GM18867 (cell line): ENCODE measurements at regions not wholly inside any gene's neighbourhood (a gene's known extent, or its start where the extent isn't known, plus 50 kb on each side); places are given as distances from the start of the nearest gene placed in this dataset.
"Not testable (repeated sequence)": the region's sequence is repeated elsewhere in the genome, so short reads cannot be mapped to it uniquely, and the experiment has no call there.

Experiments used
- ATAC-seq: cut with Tn5 transposase; IDR thresholded peaks from one replicate; pipeline ENCODE4 v1.9.1; 2021; ENCODE audit warnings: mild to moderate bottlenecking, moderate library complexity; ENCODE audit not compliant: unreplicated experiment

GRCh38 chr7:39758234-39758970, 135.0 kb downstream of the RALA start:
- no peak for ATAC-seq

DNA sequence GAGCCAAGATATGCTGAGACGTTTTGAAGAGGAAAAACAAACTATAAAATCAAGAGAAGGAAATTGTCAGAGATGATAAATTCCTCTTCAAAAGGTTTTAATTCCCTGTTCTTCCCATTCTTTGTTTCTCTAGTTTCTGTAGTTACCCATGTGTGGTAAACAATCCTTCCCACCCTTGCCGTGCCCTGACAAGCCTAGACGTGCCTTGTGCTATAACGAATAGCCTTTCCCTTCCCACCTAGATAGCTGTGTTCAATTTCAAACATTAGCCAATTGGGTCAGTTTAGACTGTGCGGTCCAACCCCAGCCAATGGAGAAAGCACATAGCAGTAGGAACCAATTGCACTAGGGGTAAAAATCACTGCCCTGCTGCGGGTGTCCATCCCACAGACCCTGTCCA, 138.1 kb downstream of the RALA start:
- no peak for ATAC-seq

DNA sequence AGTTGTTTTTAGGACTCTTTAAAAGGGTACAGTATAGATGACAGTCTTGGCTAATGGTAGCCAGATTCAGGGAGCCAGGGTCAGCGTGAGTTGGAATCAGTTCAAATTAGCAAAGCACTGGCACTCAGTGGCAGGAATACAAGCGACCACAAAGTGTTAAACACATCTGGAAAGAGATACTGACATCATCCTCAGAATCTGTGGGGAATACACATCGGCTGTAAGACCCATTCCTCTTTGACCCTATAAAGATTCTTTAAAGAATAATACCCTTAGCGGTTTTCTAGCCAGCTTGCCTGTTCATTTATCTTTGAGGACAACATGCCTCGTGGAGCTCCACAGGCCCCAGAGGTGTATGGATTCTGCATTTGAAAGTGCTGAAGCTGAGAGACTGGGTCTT, 139.1 kb downstream of the RALA start:
- ATAC-seq, result not testable (repeated sequence)

DNA sequence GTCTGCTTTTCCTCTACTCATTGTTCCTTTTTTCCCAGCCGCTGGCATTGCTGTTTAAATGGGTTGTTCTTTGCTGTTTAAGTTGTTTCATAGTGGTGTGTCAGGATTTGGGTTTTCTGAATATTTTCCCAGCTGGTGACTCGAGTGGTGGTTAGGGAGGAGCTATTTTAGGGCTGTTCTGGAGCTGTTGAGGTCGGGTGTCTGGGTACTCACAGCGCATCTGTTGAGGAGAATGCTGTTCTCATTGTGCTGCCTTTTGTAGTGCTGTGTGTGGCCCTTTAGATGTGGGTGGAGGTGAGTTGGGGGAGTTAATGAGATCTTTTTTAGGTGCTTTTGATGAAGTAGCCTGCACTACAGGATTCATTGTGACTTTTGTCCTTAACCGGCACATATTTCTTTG, 139.5 kb downstream of the RALA start:
- not testable (repeated sequence) for ATAC-seq

GRCh38 chr7:39765833-39766232, 142.5 kb downstream of the RALA start:
- ATAC-seq, result not testable (repeated sequence)

DNA sequence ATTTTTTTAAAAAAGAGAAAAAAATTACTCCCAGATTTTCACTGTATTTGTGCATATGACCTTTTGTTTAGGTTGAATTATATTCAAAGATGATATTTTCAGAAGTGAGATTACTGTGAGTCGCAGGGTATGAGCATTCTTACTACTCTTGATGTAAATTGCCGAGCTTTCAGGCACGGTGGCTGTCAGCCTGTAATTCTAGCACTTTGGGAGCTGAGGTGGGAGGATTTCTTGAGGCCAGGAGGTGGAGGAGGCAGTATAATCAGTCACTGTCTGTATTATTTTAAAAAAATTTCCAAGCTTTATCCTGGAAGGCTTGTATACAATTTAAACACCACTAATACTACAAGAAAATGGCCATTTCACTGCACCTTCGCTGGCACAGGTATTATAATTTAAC, 145.1 kb downstream of the RALA start:
- ATAC-seq, result not testable (repeated sequence)

- not testable (repeated sequence) for ATAC-seq
These were observed 151.0 kb downstream of the RALA start for GRCh38 chr7:39774341-39774851.

GRCh38 chr7:39781557-39781956, 158.2 kb downstream of the RALA start:
- ATAC-seq, result not testable (repeated sequence)

DNA sequence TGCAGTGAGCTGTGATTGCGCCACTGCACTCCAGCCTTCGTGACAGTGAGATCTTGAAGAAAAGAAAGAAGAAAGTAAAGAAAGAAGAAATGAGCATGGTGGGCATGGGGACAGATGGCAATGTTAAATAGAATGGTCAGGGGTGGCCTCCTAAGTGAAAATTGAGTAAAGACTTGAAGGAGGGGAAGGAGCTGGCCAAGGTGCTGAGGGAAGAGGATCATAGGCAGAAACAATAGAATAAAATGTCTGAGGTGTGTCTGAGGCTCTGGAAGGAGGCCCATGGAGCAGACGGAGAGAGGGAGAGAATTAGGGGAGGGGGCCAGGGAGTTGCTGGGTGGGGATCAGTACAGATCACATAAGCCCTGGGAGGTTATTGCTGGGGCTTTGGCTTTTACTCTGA, 163.1 kb downstream of the RALA start:
- ATAC-seq, result not testable (repeated sequence)

- not testable (repeated sequence) for ATAC-seq
These were observed 159.0 kb upstream of the CDK13 start for GRCh38 chr7:39791035-39791434.

DNA sequence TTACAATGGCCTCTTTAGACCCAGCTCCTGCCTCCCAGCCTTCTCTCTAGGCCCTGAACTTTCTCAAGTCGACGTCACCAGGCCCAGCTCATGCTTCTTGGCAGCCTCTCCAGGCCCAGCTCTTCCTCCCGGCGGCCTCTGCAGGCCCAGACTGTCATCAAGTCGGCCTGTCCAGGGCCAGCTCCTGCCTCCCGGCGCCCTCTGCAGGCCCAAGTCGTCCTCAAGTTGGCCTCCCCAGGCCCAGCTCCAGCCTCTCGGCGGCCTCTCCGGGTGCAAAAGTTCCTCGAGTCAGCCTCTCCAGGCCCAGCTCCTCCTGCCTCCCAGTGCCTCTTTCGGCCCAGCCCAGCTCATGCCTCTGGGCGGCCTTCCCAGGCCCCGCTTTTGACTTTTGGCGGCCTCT, 158.1 kb upstream of the CDK13 start:
- not testable (repeated sequence) for ATAC-seq

GRCh38 chr7:39793026-39793425, 157.0 kb upstream of the CDK13 start:
- not testable (repeated sequence) for ATAC-seq

- not testable (repeated sequence) for ATAC-seq
These were observed 156.2 kb upstream of the CDK13 start for GRCh38 chr7:39793851-39794250.

DNA sequence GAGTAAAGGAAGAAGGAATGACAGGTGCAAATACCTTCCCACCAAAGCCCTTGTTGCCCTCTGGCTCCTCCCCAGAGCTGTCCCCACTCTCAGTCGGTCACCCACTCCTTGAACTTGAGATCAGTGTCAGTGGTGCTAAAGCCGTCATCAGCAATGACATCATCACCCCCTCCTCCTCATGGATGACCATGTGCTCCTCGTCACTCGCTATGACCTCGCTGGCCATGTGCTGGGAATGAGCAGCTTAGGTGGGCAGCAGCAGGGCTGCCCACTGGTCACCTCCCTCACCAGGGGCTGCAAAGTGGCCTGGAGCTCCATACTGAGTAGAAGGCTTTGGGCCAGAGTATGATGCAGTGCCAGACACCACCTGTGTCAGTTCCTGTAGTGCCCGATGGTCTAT, 153.1 kb upstream of the CDK13 start:
- ATAC-seq, result not testable (repeated sequence)

DNA sequence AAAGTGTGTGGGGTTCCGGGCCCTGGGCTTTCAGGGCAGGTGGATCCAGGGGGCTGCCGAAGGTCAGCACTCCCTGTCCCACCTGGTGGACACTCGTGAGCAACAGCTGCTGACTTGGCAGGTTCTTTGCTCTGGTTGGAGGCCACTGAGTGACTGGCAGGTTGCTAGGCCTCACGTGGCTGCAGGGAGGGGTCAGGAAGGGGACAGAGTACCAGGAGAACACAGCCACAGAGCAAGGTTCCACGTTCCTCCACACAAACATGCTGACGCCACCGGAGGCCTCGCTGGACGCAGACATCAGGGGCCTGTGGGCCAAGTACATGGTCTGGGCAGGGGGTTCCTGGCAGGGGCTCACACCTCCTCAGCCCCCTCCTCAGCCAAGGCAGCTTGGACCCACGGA, 152.0 kb upstream of the CDK13 start:
- ATAC-seq, result not testable (repeated sequence)

DNA sequence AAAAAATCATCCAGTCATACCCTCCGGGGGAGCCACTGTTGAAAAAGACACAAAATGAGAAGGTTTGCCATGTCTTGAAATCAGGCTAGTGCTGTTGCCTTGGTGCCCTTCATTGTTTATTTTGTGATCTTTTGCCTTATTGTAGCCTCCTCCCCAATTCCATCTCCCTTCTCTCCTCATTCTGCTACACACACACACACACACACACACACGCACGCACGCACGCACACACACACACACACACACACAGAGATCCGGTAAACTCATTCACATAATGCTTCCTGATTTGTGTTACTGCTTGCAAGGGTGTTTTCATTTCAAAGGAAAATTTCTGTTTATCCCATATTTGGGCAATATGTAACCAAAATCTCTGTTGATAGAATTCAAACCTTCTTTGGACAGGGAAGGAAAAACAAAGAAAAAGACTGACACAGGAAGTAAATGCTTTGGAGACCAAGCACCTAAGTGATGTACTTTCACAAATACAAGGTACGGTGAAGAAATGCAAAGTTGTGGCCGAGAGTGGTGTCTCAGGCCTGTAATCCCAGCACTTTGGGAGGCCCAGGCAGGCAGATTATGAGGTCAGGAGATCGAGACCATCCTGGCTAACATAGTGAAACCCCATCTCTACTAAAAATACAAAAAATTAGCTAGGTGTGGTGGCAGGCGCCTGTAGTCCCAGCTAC, 141.1 kb upstream of the CDK13 start:
- ATAC-seq, result peak; percentile 62

- ATAC-seq, result no peak
These were observed 139.8 kb upstream of the CDK13 start for GRCh38 chr7:39810204-39810642.

DNA sequence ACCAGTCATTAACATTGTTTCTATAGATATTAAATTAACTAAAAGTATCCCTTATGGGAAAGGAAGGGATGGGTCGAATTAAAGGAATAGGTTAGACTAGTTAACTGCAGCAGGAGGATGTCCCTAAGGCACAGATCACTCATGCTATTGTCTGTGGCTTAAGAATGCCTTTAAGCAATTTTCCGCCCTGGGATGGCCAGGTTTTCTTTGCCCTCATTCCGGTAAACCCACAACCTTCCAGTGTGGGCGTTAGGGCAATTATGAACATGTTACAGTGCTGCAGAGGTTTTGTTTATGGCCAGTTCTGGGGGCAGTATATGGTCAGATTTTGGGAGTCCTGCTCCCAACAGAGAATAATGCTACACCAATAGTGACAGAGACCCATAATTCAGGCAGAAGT, 139.3 kb upstream of the CDK13 start:
- ATAC-seq, result no peak

GRCh38 chr7:39811161-39811614, 138.9 kb upstream of the CDK13 start:
- no peak for ATAC-seq

- no peak for ATAC-seq
These were observed 133.5 kb upstream of the CDK13 start for GRCh38 chr7:39816462-39817060.

GRCh38 chr7:39819514-39819913, 130.5 kb upstream of the CDK13 start:
- no peak for ATAC-seq
